HCT116 (cell line): ENCODE measurements at regions not wholly inside any gene's neighbourhood (a gene's known extent, or its start where the extent isn't known, plus 50 kb on each side); places are given as distances from the start of the nearest gene placed in this dataset.

Experiments
- ATAC-seq: fragments of 200-7000 bp; cut with Tn5 transposase; 2 replicates; pipeline ENCODE4 v1.9.1; 2020; ENCODE audit warnings: mild to moderate bottlenecking, moderate library complexity
- BruUV-seq: library from RNA; stranded (reverse); fragments of 400-500 nt; replicated peaks from 2 replicates; lab custom pipeline; 2021; lab: Mats Ljungman, UMichigan
- CTCF ChIA-PET: fragments of 300-600 bp; sonication (Branson Sonifier 250); formaldehyde crosslinking; loops from one replicate; lab custom pipeline; 2021; ENCODE audit warnings: antibody characterized with exemption; lab: Charles Lee
- POLR2A ChIA-PET: fragments of 300-600, 350-600 bp; sonication (Branson Sonifier 250); formaldehyde crosslinking; loops from one replicate; lab custom pipeline; 2021; ENCODE audit warnings: antibody characterized with exemption; lab: Charles Lee
- RAD21 ChIA-PET, 2 experiments: fragments of 300-600 bp; sonication (Branson Sonifier 250); formaldehyde crosslinking; loops; one replicate each; lab custom pipeline; 2023; ENCODE audit warnings: low total read pairs in 2 of 2; ENCODE audit not compliant: uncharacterized antibody in 2 of 2, unreplicated experiment in 2 of 2, low non-redundant PET in 1 of 2; lab: Charles Lee
- DNase-seq: peaks from one replicate; pipeline ENCODE4 v3.0.0-alpha.2; 2010; ENCODE audit warnings: low read depth, low spot score
- H2AFZ ChIP-seq: fragments of 200-600 bp; shearing (Covaris generic), sonication (generic); 2 replicates; pipeline ENCODE4 v1.6.1; 2017; ENCODE audit warnings: low read depth, mixed run types, mixed read lengths, antibody characterized with exemption, low read length; ENCODE audit not compliant: poor library complexity, severe bottlenecking
- H3K27ac ChIP-seq: 2 replicates; pipeline ENCODE4 v1.5.1; 2012; ENCODE audit warnings: low read depth, low read length
- H3K27me3 ChIP-seq: fragments of 200-600 bp; sonication (generic); 2 replicates; pipeline ENCODE4 v1.6.1; 2016; ENCODE audit warnings: mixed run types, low read length, mixed read lengths; ENCODE audit not compliant: insufficient read depth
- H3K36me3 ChIP-seq, 2 experiments: fragments of 200-500 bp in 1 of 2; fragments of 200-600 bp in 1 of 2; sonication (Bioruptor generic) in 1 of 2; sonication (generic) in 1 of 2; 2 replicates each; pipeline versions ENCODE4 v1.5.1 to v1.6.1; 2014 to 2016; ENCODE audit warnings: low read length in 2 of 2, inconsistent platforms in 1 of 2, mixed read lengths in 1 of 2, mixed run types in 1 of 2; ENCODE audit not compliant: insufficient read depth in 2 of 2, control insufficient read depth in 1 of 2
- H3K4me1 ChIP-seq, 2 experiments: fragments of 200-600 bp in 1 of 2; sonication (generic) in 1 of 2; 2 replicates each; pipeline versions ENCODE4 v1.5.1 to v1.6.1; 2012 to 2017; ENCODE audit warnings: low read length in 2 of 2, inconsistent platforms in 1 of 2, mild to moderate bottlenecking in 1 of 2, mixed read lengths in 1 of 2, mixed run types in 1 of 2, moderate library complexity in 1 of 2; ENCODE audit not compliant: insufficient read depth in 2 of 2, control insufficient read depth in 1 of 2
- H3K4me2 ChIP-seq: fragments of 200-600 bp; sonication (generic); 2 replicates; pipeline ENCODE4 v1.6.1; 2017; ENCODE audit warnings: mixed run types, low read length, mixed read lengths
- H3K4me3 ChIP-seq, 2 experiments: fragments of 200-600 bp in 1 of 2; sonication (generic) in 1 of 2; replicated peaks in 1 of 2; 2 replicates each; pipeline ENCODE4 v1.5.1; 2011 to 2016; ENCODE audit warnings: low read length in 2 of 2, control low read depth in 1 of 2, low read depth in 1 of 2, mild to moderate bottlenecking in 1 of 2, mixed read lengths in 1 of 2, mixed run types in 1 of 2
- H3K79me2 ChIP-seq: fragments of 200-600 bp; sonication (generic); 2 replicates; pipeline ENCODE4 v1.6.1; 2017; ENCODE audit warnings: mild to moderate bottlenecking, mixed run types, low read length, moderate library complexity, mixed read lengths; ENCODE audit not compliant: insufficient read depth
- H3K9ac ChIP-seq: fragments of 200-600 bp; sonication (generic); 2 replicates; pipeline ENCODE4 v1.6.1; 2016; ENCODE audit warnings: low read length, mixed read lengths
- H3K9me2 ChIP-seq: fragments of 200-600 bp; sonication (generic), shearing (Covaris generic); 2 replicates; pipeline ENCODE4 v1.6.1; 2017; ENCODE audit warnings: mixed run types, mild to moderate bottlenecking, moderate library complexity; ENCODE audit not compliant: insufficient read depth
- H3K9me3 ChIP-seq, 2 experiments: fragments of 200-500 bp in 1 of 2; fragments of 200-600 bp in 1 of 2; sonication (Bioruptor generic) in 1 of 2; sonication (generic) in 1 of 2; 2 replicates each; pipeline ENCODE4 v1.6.1; 2014 to 2017; ENCODE audit warnings: low read length in 2 of 2, mixed read lengths in 2 of 2, inconsistent platforms in 1 of 2, low read depth in 1 of 2, mild to moderate bottlenecking in 1 of 2, mixed run types in 1 of 2, moderate library complexity in 1 of 2; ENCODE audit not compliant: control insufficient read depth in 1 of 2, insufficient read depth in 1 of 2
- H4K20me1 ChIP-seq: fragments of 200-600 bp; sonication (generic), shearing (Covaris generic); 2 replicates; pipeline ENCODE4 v1.6.1; 2017; ENCODE audit warnings: mixed run types, mild to moderate bottlenecking, moderate library complexity; ENCODE audit not compliant: insufficient read depth
- ATF3 ChIP-seq: IDR thresholded peaks from 2 replicates; pipeline ENCODE4 v1.6.1; 2012
- EZH2phosphoT487 ChIP-seq: fragments of 200-600 bp; IDR thresholded peaks from 2 replicates; pipeline ENCODE4 v1.6.1; 2018; ENCODE audit warnings: antibody characterized with exemption, borderline replicate concordance
- JUND ChIP-seq: IDR thresholded peaks from 2 replicates; pipeline ENCODE4 v1.6.1; 2012
- SP1 ChIP-seq: IDR thresholded peaks from 2 replicates; pipeline ENCODE4 v1.6.1; 2012; ENCODE audit warnings: low read depth
- ZBTB33 ChIP-seq: IDR thresholded peaks from 2 replicates; pipeline ENCODE4 v1.6.1; 2011; ENCODE audit warnings: mild to moderate bottlenecking, low read length, moderate library complexity; ENCODE audit not compliant: insufficient replicate concordance; ENCODE audit errors: extremely low read depth
- intact Hi-C: fragments of 100-400 bp; cut with micrococcal nuclease; formaldehyde crosslinking; loops from 2 replicates; pipeline ENCODE4 v1.10.0; 2022

- no peak for DNase-seq
- Histone ChIP-seq H3K36me3 (no peaks in the 10 kb centered on the region), H4K20me1 (no peaks in the 10 kb centered on the region), H3K9me3 (no peaks in the 10 kb centered on the region), H3K27ac (no peak overlapping the region), H3K9me2 (no peaks in the 10 kb centered on the region), H3K9ac (no peak overlapping the region), H3K4me2 (no peak overlapping the region), H3K79me2 (no peaks in the 10 kb centered on the region)
- no TSS peak for BruUV-seq
- ChIA-PET POLR2A (no interaction called here), RAD21 (no interaction called here), CTCF (no interaction called here)
- ATAC-seq = no peak
- TF ChIP-seq ZBTB33 = no peak
- TF ChIP-seq JUND = no peak
- no peak for TF ChIP-seq SP1
- TF ChIP-seq, all 23 proteins: peak for 0
- no peaks in the 10 kb centered on the region for H3K27me3 ChIP-seq
- intact Hi-C loops = no loop called here
- H3K4me1 ChIP-seq = peaks cover 0 to 3% of the 10 kb centered on the region in 2 experiments; a peak in 1 of 4 replicates
- H2AFZ ChIP-seq = no peak overlapping the region
- H3K4me3 ChIP-seq = no peak overlapping the region
Observed at GRCh38 chr4:155587766-155588165, 78.9 kb upstream of the GUCY1A1 start.

GRCh38 chr4:155582971-155583437, 83.6 kb upstream of the GUCY1A1 start:
- no peaks in the 10 kb centered on the region for H3K9me2 ChIP-seq
- ChIA-PET CTCF (no interaction called here), POLR2A (no interaction called here), RAD21 (no interaction called here)
- H3K9ac ChIP-seq = no peak overlapping the region
- 0 out of 2 replicates have a peak, but pooled peaks have one; percentile 35 for TF ChIP-seq ATF3
- TF ChIP-seq EZH2phosphoT487 = no peak
- no peaks in the 10 kb centered on the region for H3K27me3 ChIP-seq
- H3K4me2 ChIP-seq = no peak overlapping the region
- ATAC-seq = no peak
- no TSS peak for BruUV-seq
- intact Hi-C loops = no loop called here
- H3K9me3 ChIP-seq = no peaks in the 10 kb centered on the region
- no peak overlapping the region for H3K27ac ChIP-seq
- no peaks in the 10 kb centered on the region for H3K36me3 ChIP-seq
- H2AFZ ChIP-seq = no peak overlapping the region
- no peaks in the 10 kb centered on the region for H4K20me1 ChIP-seq
- H3K4me3 ChIP-seq = no peak overlapping the region
- peaks cover 0 to 3% of the 10 kb centered on the region in 2 experiments; a peak in 1 of 4 replicates for H3K4me1 ChIP-seq
- H3K79me2 ChIP-seq = no peaks in the 10 kb centered on the region
- DNase-seq = no peak
